Sigmoid colon (tissue), 3 donors: ENCODE measurements at regions not wholly inside any gene's neighbourhood (a gene's known extent, or its start where the extent isn't known, plus 50 kb on each side); places are given as distances from the start of the nearest gene placed in this dataset.
"Not testable (repeated sequence)": the region's sequence is repeated elsewhere in the genome, so short reads cannot be mapped to it uniquely, and the experiment has no call there.

ENCODE experiments used
- POLR2A ChIP-seq, 2 donors: fragments of 450-650 bp; IDR thresholded peaks; one replicate each; pipeline ENCODE4 v1.6.1; 2016; ENCODE audit warnings: antibody characterized with exemption in 2 of 2, mild to moderate bottlenecking in 2 of 2, moderate library complexity in 2 of 2
- TF ChIP-seq, protein P1 (sequence below), 4 experiments: fragments of 450-650 bp in 3 of 4; fragments of 200-600 bp in 1 of 4; IDR thresholded peaks; one replicate each; pipeline ENCODE4 v1.5.1; 2016 to 2019; ENCODE audit warnings: antibody characterized with exemption in 4 of 4, mild to moderate bottlenecking in 3 of 4, moderate library complexity in 2 of 4

DNA sequence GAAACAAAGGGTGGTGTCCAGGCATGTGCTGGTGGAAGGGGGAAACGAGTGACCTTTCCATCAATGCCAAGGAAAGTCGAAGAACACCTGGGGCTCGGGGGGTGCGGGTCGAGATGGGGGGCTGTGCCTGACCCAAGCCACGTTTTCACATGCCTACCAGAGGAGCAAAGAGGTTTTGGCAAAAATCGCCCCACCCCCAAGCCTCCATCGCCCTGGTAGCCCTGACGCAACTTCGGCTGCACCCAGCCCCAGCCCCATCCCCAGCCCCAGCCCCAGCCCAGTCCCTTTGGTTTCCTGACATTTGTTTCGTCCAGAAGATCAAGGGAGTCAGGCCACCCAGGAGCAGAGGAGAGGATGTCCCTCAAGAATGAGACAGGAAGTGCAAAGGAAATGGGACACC lies 133.8 kb upstream of the ANKRD20A1 start:
- not testable (repeated sequence) for TF ChIP-seq POLR2A (IDR thresholded peaks at IDR 0.05)
- TF ChIP-seq, protein P1, sequence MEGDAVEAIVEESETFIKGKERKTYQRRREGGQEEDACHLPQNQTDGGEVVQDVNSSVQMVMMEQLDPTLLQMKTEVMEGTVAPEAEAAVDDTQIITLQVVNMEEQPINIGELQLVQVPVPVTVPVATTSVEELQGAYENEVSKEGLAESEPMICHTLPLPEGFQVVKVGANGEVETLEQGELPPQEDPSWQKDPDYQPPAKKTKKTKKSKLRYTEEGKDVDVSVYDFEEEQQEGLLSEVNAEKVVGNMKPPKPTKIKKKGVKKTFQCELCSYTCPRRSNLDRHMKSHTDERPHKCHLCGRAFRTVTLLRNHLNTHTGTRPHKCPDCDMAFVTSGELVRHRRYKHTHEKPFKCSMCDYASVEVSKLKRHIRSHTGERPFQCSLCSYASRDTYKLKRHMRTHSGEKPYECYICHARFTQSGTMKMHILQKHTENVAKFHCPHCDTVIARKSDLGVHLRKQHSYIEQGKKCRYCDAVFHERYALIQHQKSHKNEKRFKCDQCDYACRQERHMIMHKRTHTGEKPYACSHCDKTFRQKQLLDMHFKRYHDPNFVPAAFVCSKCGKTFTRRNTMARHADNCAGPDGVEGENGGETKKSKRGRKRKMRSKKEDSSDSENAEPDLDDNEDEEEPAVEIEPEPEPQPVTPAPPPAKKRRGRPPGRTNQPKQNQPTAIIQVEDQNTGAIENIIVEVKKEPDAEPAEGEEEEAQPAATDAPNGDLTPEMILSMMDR (IDR thresholded peaks at IDR 0.05), result not testable (repeated sequence)
